Loucy (cell line): ENCODE measurements at regions not wholly inside any gene's neighbourhood (a gene's known extent, or its start where the extent isn't known, plus 50 kb on each side); places are given as distances from the start of the nearest gene placed in this dataset.
"Not testable (repeated sequence)": the region's sequence is repeated elsewhere in the genome, so short reads cannot be mapped to it uniquely, and the experiment has no call there.

ENCODE experiments used
- H2AFZ ChIP-seq: fragments of 200-600 bp; sonication (generic); 2 replicates; pipeline ENCODE4 v1.6.0; 2016; ENCODE audit warnings: antibody characterized with exemption, mild to moderate bottlenecking, low read length, moderate library complexity
- H3F3A ChIP-seq: fragments of 200-600 bp; 2 replicates; pipeline ENCODE4 v1.6.0; 2016; ENCODE audit warnings: antibody characterized with exemption, low read depth, mild to moderate bottlenecking
- H3K27me3 ChIP-seq: fragments of 200-600 bp; sonication (generic); 2 replicates; pipeline ENCODE4 v1.6.1; 2014; ENCODE audit warnings: low read length, mild to moderate bottlenecking; ENCODE audit not compliant: insufficient read depth, poor library complexity, severe bottlenecking
- H3K36me3 ChIP-seq: fragments of 200-600 bp; sonication (generic); 2 replicates; pipeline ENCODE4 v1.6.1; 2016; ENCODE audit warnings: low read length; ENCODE audit not compliant: insufficient read depth
- H3K4me1 ChIP-seq: fragments of 200-600 bp; sonication (generic); 2 replicates; pipeline ENCODE4 v1.5.1; 2014; ENCODE audit warnings: low read length, mild to moderate bottlenecking; ENCODE audit not compliant: insufficient read depth, poor library complexity, severe bottlenecking
- H3K4me2 ChIP-seq: fragments of 200-600 bp; sonication (generic); 2 replicates; pipeline ENCODE4 v1.6.0; 2014; ENCODE audit warnings: antibody characterized with exemption, low read length, low read depth, mild to moderate bottlenecking; ENCODE audit not compliant: poor library complexity, severe bottlenecking
- H3K4me3 ChIP-seq: fragments of 200-600 bp; sonication (generic); 2 replicates; pipeline ENCODE4 v1.5.1; 2014; ENCODE audit warnings: low read length, mild to moderate bottlenecking, mixed read lengths; ENCODE audit not compliant: poor library complexity, severe bottlenecking
- H3K79me2 ChIP-seq: fragments of 200-600 bp; sonication (generic); 2 replicates; pipeline ENCODE4 v1.6.1; 2014; ENCODE audit warnings: low read length; ENCODE audit not compliant: insufficient read depth
- H3K9ac ChIP-seq: fragments of 200-600 bp; sonication (generic); 2 replicates; pipeline ENCODE4 v1.6.0; 2014; ENCODE audit warnings: mild to moderate bottlenecking, low read depth, low read length, moderate library complexity; ENCODE audit not compliant: poor library complexity, severe bottlenecking
- H3K9me2 ChIP-seq: fragments of 200-600 bp; sonication (generic); replicated peaks from 2 replicates; pipeline ENCODE4 v1.6.1; 2016; ENCODE audit warnings: low read depth, low read length, mixed read lengths
- H3K9me3 ChIP-seq: fragments of 200-600 bp; sonication (generic); 2 replicates; pipeline ENCODE4 v1.6.1; 2014; ENCODE audit warnings: mild to moderate bottlenecking, antibody characterized with exemption, low read length, low read depth; ENCODE audit not compliant: insufficient read depth
- H4K20me1 ChIP-seq: fragments of 200-600 bp; sonication (generic); 2 replicates; pipeline ENCODE4 v1.6.0; 2014; ENCODE audit warnings: antibody characterized with exemption, low read length, mild to moderate bottlenecking; ENCODE audit not compliant: insufficient read depth, poor library complexity, severe bottlenecking
- EZH2phosphoT487 ChIP-seq: fragments of 200-600 bp; IDR thresholded peaks from 2 replicates; pipeline ENCODE4 v1.6.1; 2018; ENCODE audit warnings: antibody characterized with exemption, mild to moderate bottlenecking, moderate library complexity, borderline replicate concordance
- TF ChIP-seq, protein P1 (sequence below): fragments of 200-600 bp; sonication (generic); conservative IDR thresholded peaks from 2 replicates; pipeline ENCODE4 v1.5.1; 2014; ENCODE audit warnings: mild to moderate bottlenecking, antibody characterized with exemption, low read length

DNA sequence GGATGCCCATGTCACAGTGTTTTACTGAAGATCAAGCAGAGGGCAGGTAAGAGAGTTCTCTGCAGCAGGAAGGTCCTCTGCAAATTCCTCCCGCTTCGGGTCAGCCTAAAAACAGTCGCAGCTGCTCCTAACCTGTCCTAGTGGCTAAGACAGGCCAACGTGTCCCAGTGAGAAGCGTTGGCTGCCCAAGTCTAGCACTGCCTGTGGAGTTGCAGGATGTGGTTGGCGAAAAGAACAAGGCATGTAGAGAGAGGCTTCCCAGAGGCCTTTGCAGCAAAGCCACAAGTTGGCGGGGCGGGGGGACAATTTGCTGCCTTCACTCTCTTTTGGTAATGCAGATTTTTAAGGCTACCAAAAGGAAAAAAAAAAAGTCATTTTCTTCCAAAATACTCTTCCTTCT, 340.1 kb downstream of the BCL11B start:
- Histone ChIP-seq H3K9ac (peak overlapping the region; percentile 52), H3K4me2 (peak overlapping the region; percentile 58), H4K20me1 (no peaks in the 10 kb centered on the region), H2AFZ (peak overlapping the region; percentile 7; the same call in 1 of the 2 replicates), H3K36me3 (no peaks in the 10 kb centered on the region), H3K27me3 (no peaks in the 10 kb centered on the region), H3K4me1 (peaks cover 25% of the 10 kb centered on the region), H3K9me2 (no peaks in the 10 kb centered on the region), H3K4me3 (no peak overlapping the region), H3K79me2 (no peaks in the 10 kb centered on the region), H3F3A (no peaks in the 10 kb centered on the region), H3K9me3 (no peaks in the 10 kb centered on the region)
- TF ChIP-seq, protein P1, sequence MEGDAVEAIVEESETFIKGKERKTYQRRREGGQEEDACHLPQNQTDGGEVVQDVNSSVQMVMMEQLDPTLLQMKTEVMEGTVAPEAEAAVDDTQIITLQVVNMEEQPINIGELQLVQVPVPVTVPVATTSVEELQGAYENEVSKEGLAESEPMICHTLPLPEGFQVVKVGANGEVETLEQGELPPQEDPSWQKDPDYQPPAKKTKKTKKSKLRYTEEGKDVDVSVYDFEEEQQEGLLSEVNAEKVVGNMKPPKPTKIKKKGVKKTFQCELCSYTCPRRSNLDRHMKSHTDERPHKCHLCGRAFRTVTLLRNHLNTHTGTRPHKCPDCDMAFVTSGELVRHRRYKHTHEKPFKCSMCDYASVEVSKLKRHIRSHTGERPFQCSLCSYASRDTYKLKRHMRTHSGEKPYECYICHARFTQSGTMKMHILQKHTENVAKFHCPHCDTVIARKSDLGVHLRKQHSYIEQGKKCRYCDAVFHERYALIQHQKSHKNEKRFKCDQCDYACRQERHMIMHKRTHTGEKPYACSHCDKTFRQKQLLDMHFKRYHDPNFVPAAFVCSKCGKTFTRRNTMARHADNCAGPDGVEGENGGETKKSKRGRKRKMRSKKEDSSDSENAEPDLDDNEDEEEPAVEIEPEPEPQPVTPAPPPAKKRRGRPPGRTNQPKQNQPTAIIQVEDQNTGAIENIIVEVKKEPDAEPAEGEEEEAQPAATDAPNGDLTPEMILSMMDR, result no peak
- no peak for TF ChIP-seq EZH2phosphoT487

DNA sequence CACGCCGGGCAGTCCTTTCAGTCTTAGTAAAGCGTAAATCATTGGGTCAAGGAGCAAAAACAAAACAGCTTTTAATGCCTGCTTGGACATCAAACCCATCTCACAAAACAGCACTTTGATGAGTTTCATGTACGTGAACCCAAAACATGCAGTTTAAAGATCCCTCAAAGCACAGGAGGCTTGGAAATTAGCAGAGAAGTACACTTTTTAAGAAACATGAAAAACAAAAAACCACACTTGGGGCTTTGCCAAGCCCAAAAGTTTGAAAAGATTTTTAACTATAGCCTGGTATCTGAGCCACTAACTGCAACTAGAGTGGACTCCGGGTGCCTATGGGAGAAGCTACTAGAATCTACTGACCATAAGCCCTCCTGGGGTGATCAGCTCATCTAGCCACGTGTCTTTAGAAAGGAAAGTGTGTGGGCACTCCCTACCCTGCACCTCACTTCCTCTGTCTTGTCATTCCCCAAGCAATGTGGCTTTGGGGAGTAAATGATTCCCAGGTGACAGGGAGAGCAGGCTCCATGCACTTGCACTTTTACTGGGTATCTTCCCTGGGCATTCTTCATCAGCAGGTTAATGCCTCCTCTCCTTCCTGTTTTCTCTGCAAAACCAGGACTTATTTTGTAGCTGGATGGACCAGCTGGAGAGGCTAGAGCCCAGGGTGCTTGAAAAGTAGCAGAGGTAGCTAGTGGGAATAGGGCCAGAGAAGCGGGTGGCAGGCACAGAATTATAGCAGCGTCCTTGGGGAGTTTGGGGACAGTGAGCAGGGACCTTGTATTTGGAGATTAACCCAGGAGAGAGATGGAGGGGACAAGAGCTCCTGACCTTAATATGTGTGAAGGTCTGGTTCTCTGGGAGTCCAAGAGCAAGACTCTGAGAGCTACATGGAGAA, 339.3 kb downstream of the BCL11B start:
- peak overlapping the region; percentile 58 for H3K4me2 ChIP-seq
- H4K20me1 ChIP-seq, result no peaks in the 10 kb centered on the region
- no peaks in the 10 kb centered on the region for H3K79me2 ChIP-seq
- H3K36me3 ChIP-seq, result no peaks in the 10 kb centered on the region
- TF ChIP-seq, protein P1, result no peak
- no peak for TF ChIP-seq EZH2phosphoT487
- H3K27me3 ChIP-seq, result no peaks in the 10 kb centered on the region
- peak overlapping the region; percentile 49 for H3K9ac ChIP-seq
- H2AFZ ChIP-seq, result peak overlapping the region; percentile 7; the same call in 1 of the 2 replicates
- no peaks in the 10 kb centered on the region for H3F3A ChIP-seq
- peaks cover 27% of the 10 kb centered on the region for H3K4me1 ChIP-seq
- no peaks in the 10 kb centered on the region for H3K9me2 ChIP-seq
- H3K4me3 ChIP-seq, result no peak overlapping the region
- no peaks in the 10 kb centered on the region for H3K9me3 ChIP-seq

DNA sequence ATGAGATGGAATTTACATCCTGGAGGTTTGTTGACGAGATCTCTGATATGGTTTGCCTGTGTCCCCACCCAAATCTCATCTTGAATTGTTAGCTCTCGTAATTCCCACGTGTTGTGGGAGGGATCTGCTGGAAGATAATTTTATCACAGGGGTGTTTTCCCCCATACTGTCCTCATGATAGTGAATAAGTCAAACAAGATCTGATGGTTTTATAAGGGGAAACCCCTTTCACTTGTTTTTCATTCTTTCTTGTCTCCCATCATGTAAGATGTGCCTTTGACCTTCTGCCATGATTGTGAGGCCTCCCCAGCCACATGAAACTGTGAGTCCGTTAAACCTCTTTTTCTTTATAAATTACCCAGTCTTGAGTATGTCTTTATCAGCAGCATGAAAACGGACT, 337.4 kb downstream of the BCL11B start:
- H3F3A ChIP-seq, H3K79me2 ChIP-seq, H2AFZ ChIP-seq, H3K9me2 ChIP-seq, H3K9ac ChIP-seq, H4K20me1 ChIP-seq, H3K4me2 ChIP-seq, H3K27me3 ChIP-seq, H3K36me3 ChIP-seq, H3K4me3 ChIP-seq, H3K9me3 ChIP-seq: not testable (repeated sequence)
- H3K4me1 ChIP-seq, result peaks cover 32% of the 10 kb centered on the region

DNA sequence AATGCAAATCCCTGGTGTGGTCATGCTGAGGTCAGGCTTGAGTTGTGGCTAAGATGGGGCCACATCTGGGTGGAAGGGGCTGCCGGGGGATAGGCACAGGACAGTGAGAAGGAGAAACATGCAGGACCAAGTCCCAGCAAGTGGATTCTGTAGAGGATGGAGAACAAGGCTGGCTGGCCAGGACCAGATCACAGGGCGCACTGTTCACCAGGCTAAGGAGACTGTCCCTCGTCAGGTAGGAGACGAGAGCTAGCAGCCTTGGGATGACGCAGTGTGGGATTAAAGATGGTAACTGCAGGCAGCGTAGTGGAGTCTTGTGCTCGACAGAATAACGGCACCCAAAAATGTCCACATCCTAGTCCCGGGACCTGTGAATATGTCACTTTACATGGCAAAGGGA, 336.1 kb downstream of the BCL11B start:
- H4K20me1 ChIP-seq, result no peaks in the 10 kb centered on the region
- no peaks in the 10 kb centered on the region for H3K36me3 ChIP-seq
- no peak overlapping the region for H3K4me3 ChIP-seq
- no peak overlapping the region for H2AFZ ChIP-seq
- H3F3A ChIP-seq, result no peaks in the 10 kb centered on the region
- H3K4me1 ChIP-seq, result peaks cover 30% of the 10 kb centered on the region
- no peaks in the 10 kb centered on the region for H3K27me3 ChIP-seq
- no peaks in the 10 kb centered on the region for H3K9me2 ChIP-seq
- no peaks in the 10 kb centered on the region for H3K9me3 ChIP-seq
- no peak overlapping the region for H3K9ac ChIP-seq
- H3K79me2 ChIP-seq, result no peaks in the 10 kb centered on the region
- no peak for TF ChIP-seq EZH2phosphoT487
- TF ChIP-seq, protein P1, result no peak
- H3K4me2 ChIP-seq, result no peak overlapping the region
